Gastrocnemius medialis (tissue), 4 donors: ENCODE measurements at regions not wholly inside any gene's neighbourhood (a gene's known extent, or its start where the extent isn't known, plus 50 kb on each side); places are given as distances from the start of the nearest gene placed in this dataset.

ENCODE experiments used
- POLR2A ChIP-seq, 2 donors: fragments of 450-650 bp; IDR thresholded peaks; one replicate each; pipeline ENCODE4 v1.6.1; 2017; ENCODE audit warnings: antibody characterized with exemption in 2 of 2, mild to moderate bottlenecking in 2 of 2, moderate library complexity in 2 of 2
- TF ChIP-seq, protein P1 (sequence below), 5 experiments: fragments of 450-650 bp in 3 of 5; fragments of 200-600 bp in 2 of 5; sonication (generic) in 2 of 5; IDR thresholded peaks in 4 of 5; conservative IDR thresholded peaks in 1 of 5; 1 replicate in 4 of 5; 2 replicates in 1 of 5; pipeline ENCODE4 v1.5.1; 2016 to 2019; ENCODE audit warnings: antibody characterized with exemption in 5 of 5, mild to moderate bottlenecking in 3 of 5, moderate library complexity in 3 of 5

DNA sequence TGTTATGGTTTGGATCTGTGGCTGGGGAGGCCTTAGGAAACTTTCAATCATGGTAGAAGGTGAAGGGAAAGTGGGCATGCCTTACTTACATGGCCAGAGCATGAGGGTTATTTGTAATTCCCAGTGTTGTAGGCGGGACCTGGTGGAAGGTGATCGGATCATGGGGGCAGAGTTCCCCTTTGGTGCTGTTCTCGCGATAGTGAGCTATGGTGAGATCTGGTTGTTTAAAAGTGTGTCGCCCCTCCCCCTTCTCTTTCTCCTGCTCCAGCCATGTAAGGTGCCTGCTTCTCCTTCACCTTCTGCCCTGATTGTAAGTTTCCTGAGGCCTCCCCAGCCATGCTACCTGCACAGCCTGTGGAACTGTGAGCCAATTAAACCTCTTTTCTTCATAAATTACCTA is 145.8 kb downstream of the TFAP2C start:
- TF ChIP-seq, protein P1, sequence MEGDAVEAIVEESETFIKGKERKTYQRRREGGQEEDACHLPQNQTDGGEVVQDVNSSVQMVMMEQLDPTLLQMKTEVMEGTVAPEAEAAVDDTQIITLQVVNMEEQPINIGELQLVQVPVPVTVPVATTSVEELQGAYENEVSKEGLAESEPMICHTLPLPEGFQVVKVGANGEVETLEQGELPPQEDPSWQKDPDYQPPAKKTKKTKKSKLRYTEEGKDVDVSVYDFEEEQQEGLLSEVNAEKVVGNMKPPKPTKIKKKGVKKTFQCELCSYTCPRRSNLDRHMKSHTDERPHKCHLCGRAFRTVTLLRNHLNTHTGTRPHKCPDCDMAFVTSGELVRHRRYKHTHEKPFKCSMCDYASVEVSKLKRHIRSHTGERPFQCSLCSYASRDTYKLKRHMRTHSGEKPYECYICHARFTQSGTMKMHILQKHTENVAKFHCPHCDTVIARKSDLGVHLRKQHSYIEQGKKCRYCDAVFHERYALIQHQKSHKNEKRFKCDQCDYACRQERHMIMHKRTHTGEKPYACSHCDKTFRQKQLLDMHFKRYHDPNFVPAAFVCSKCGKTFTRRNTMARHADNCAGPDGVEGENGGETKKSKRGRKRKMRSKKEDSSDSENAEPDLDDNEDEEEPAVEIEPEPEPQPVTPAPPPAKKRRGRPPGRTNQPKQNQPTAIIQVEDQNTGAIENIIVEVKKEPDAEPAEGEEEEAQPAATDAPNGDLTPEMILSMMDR (IDR thresholded peaks at IDR 0.05 in 4 of 5, conservative IDR thresholded peaks at IDR 0.05 in 1 of 5): no peak
- no peak for TF ChIP-seq POLR2A (IDR thresholded peaks at IDR 0.05)
